ENCODE measurements at regions not wholly inside any gene's neighbourhood (a gene's known extent, or its start where the extent isn't known, plus 50 kb on each side); places are given as distances from the start of the nearest gene placed in this dataset.

DNA sequence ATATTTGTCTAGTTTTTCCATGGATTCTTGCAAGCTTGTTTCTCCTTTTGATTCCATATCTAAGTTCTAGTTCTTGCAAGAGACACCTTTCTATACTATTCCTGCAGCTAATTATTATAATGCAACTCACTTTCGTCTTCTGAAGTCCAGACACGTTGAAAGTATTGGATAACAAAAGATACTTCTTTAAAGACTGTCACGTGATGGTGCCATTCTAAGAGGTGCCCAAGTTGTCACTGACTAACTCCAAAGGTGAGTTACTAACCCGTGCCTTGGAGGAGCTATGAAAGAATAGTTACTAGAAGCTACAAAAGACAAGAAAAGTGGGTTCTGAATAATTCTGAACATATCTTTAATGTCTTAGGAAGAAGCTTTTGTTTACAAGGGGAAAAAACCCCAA lies 322.6 kb downstream of the HDGFL1 start (continued):
- TF ChIP-seq MYBL2 (CRISPR knock-in tag; IDR thresholded peaks at IDR 0.05) (no peak), ZNF671 (CRISPR knock-in tag; IDR thresholded peaks at IDR 0.05) (no peak), ZBTB43 (CRISPR knock-in tag; IDR thresholded peaks at IDR 0.05) (no peak), JAZF1 (CRISPR knock-in tag; IDR thresholded peaks at IDR 0.05) (no peak), CDX4 (CRISPR knock-in tag; IDR thresholded peaks at IDR 0.05; ENCODE audit: borderline replicate concordance) (no peak), ZNF416 (CRISPR knock-in tag; IDR thresholded peaks at IDR 0.05) (no peak), RORB (CRISPR knock-in tag; IDR thresholded peaks at IDR 0.05) (no peak)
- TF ChIP-seq, protein P1, sequence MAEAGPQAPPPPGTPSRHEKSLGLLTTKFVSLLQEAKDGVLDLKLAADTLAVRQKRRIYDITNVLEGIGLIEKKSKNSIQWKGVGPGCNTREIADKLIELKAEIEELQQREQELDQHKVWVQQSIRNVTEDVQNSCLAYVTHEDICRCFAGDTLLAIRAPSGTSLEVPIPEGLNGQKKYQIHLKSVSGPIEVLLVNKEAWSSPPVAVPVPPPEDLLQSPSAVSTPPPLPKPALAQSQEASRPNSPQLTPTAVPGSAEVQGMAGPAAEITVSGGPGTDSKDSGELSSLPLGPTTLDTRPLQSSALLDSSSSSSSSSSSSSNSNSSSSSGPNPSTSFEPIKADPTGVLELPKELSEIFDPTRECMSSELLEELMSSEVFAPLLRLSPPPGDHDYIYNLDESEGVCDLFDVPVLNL (CRISPR knock-in tag; IDR thresholded peaks at IDR 0.05; ENCODE audit: borderline replicate concordance, low read depth), result no peak
- TF ChIP-seq, protein P2, sequence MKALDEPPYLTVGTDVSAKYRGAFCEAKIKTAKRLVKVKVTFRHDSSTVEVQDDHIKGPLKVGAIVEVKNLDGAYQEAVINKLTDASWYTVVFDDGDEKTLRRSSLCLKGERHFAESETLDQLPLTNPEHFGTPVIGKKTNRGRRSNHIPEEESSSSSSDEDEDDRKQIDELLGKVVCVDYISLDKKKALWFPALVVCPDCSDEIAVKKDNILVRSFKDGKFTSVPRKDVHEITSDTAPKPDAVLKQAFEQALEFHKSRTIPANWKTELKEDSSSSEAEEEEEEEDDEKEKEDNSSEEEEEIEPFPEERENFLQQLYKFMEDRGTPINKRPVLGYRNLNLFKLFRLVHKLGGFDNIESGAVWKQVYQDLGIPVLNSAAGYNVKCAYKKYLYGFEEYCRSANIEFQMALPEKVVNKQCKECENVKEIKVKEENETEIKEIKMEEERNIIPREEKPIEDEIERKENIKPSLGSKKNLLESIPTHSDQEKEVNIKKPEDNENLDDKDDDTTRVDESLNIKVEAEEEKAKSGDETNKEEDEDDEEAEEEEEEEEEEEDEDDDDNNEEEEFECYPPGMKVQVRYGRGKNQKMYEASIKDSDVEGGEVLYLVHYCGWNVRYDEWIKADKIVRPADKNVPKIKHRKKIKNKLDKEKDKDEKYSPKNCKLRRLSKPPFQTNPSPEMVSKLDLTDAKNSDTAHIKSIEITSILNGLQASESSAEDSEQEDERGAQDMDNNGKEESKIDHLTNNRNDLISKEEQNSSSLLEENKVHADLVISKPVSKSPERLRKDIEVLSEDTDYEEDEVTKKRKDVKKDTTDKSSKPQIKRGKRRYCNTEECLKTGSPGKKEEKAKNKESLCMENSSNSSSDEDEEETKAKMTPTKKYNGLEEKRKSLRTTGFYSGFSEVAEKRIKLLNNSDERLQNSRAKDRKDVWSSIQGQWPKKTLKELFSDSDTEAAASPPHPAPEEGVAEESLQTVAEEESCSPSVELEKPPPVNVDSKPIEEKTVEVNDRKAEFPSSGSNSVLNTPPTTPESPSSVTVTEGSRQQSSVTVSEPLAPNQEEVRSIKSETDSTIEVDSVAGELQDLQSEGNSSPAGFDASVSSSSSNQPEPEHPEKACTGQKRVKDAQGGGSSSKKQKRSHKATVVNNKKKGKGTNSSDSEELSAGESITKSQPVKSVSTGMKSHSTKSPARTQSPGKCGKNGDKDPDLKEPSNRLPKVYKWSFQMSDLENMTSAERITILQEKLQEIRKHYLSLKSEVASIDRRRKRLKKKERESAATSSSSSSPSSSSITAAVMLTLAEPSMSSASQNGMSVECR (CRISPR knock-in tag; IDR thresholded peaks at IDR 0.05; ENCODE audit: borderline replicate concordance), result no peak

GRCh38 chr6:22892452-22892851 lies 323.1 kb downstream of the HDGFL1 start:
- POLR2A ChIA-PET, result no interaction called here
- H3K27me3 Mint-ChIP-seq (ENCODE audit: low read depth), result no peaks in the 10 kb centered on the region
- H3K9me3 Mint-ChIP-seq, result no peaks in the 10 kb centered on the region
- no peak overlapping the region for H3K27ac Mint-ChIP-seq
- H3K36me3 Mint-ChIP-seq, result no peaks in the 10 kb centered on the region
- CTCF ChIA-PET, result no interaction called here
- TF ChIP-seq NR1H2 (CRISPR knock-in tag; IDR thresholded peaks at IDR 0.05) (no peak), SOX15 (CRISPR knock-in tag; IDR thresholded peaks at IDR 0.05) (no peak), ZNF121 (CRISPR knock-in tag; IDR thresholded peaks at IDR 0.05) (no peak), GTF2I (CRISPR knock-in tag; conservative IDR thresholded peaks at IDR 0.05) (no peak), MYBL2 (CRISPR knock-in tag; IDR thresholded peaks at IDR 0.05) (no peak), ELF4 (CRISPR knock-in tag; IDR thresholded peaks at IDR 0.05; ENCODE audit: low read depth) (no peak), ATF1 (CRISPR knock-in tag; IDR thresholded peaks at IDR 0.05) (no peak)
- TF ChIP-seq, protein P3, sequence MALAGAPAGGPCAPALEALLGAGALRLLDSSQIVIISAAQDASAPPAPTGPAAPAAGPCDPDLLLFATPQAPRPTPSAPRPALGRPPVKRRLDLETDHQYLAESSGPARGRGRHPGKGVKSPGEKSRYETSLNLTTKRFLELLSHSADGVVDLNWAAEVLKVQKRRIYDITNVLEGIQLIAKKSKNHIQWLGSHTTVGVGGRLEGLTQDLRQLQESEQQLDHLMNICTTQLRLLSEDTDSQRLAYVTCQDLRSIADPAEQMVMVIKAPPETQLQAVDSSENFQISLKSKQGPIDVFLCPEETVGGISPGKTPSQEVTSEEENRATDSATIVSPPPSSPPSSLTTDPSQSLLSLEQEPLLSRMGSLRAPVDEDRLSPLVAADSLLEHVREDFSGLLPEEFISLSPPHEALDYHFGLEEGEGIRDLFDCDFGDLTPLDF (CRISPR knock-in tag; IDR thresholded peaks at IDR 0.05), result no peak
- TF ChIP-seq, protein P4, sequence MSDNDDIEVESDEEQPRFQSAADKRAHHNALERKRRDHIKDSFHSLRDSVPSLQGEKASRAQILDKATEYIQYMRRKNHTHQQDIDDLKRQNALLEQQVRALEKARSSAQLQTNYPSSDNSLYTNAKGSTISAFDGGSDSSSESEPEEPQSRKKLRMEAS (CRISPR knock-in tag; IDR thresholded peaks at IDR 0.05), result no peak
- TF ChIP-seq, protein P5, sequence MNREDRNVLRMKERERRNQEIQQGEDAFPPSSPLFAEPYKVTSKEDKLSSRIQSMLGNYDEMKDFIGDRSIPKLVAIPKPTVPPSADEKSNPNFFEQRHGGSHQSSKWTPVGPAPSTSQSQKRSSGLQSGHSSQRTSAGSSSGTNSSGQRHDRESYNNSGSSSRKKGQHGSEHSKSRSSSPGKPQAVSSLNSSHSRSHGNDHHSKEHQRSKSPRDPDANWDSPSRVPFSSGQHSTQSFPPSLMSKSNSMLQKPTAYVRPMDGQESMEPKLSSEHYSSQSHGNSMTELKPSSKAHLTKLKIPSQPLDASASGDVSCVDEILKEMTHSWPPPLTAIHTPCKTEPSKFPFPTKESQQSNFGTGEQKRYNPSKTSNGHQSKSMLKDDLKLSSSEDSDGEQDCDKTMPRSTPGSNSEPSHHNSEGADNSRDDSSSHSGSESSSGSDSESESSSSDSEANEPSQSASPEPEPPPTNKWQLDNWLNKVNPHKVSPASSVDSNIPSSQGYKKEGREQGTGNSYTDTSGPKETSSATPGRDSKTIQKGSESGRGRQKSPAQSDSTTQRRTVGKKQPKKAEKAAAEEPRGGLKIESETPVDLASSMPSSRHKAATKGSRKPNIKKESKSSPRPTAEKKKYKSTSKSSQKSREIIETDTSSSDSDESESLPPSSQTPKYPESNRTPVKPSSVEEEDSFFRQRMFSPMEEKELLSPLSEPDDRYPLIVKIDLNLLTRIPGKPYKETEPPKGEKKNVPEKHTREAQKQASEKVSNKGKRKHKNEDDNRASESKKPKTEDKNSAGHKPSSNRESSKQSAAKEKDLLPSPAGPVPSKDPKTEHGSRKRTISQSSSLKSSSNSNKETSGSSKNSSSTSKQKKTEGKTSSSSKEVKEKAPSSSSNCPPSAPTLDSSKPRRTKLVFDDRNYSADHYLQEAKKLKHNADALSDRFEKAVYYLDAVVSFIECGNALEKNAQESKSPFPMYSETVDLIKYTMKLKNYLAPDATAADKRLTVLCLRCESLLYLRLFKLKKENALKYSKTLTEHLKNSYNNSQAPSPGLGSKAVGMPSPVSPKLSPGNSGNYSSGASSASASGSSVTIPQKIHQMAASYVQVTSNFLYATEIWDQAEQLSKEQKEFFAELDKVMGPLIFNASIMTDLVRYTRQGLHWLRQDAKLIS (CRISPR knock-in tag; IDR thresholded peaks at IDR 0.05; ENCODE audit: borderline replicate concordance), result no peak
- no peak for ATAC-seq
- H3K4me3 Mint-ChIP-seq, result no peak overlapping the region
- peaks cover 13% of the 10 kb centered on the region for H3K4me1 Mint-ChIP-seq
- no peak for DNase-seq (ENCODE audit: low spot score)
